Stromal cell of bone marrow (primary cell): ENCODE measurements at regions not wholly inside any gene's neighbourhood (a gene's known extent, or its start where the extent isn't known, plus 50 kb on each side); places are given as distances from the start of the nearest gene placed in this dataset.
A peak's percentile ranks its signal among the peaks of the same experiment; 100 is the strongest.
"Not testable (repeated sequence)": the region's sequence is repeated elsewhere in the genome, so short reads cannot be mapped to it uniquely, and the experiment has no call there.

Experiments used
- DNase-seq: peaks from one replicate; pipeline ENCODE4 v3.0.0-alpha.2; 2012; ENCODE audit warnings: low read depth

GRCh38 chr15:38743147-38743546 lies 178.5 kb upstream of the RASGRP1 start:
- no peak for DNase-seq

GRCh38 chr15:38745126-38745525 lies 180.5 kb upstream of the RASGRP1 start:
- no peak for DNase-seq

- no peak for DNase-seq
Measured at GRCh38 chr15:38745626-38746025, 181.0 kb upstream of the RASGRP1 start.

GRCh38 chr15:38746211-38746610 lies 181.6 kb upstream of the RASGRP1 start:
- no peak for DNase-seq

- no peak for DNase-seq
Measured at GRCh38 chr15:38748710-38749109, 184.1 kb upstream of the RASGRP1 start.

- no peak for DNase-seq
Measured at GRCh38 chr15:38750786-38751185, 186.2 kb upstream of the RASGRP1 start.

- DNase-seq, result no peak
Measured at GRCh38 chr15:38755718-38756117, 191.1 kb upstream of the RASGRP1 start.

- no peak for DNase-seq
Measured at GRCh38 chr15:38756441-38756840, 191.8 kb upstream of the RASGRP1 start.

GRCh38 chr15:38758043-38758442 lies 193.4 kb upstream of the RASGRP1 start:
- peak; percentile 38 for DNase-seq

- no peak for DNase-seq
Measured at GRCh38 chr15:38761681-38762080, 197.1 kb upstream of the RASGRP1 start.

- DNase-seq, result peak; percentile 38
Measured at GRCh38 chr15:38768970-38769369, 204.4 kb upstream of the RASGRP1 start.

- no peak for DNase-seq
Measured at GRCh38 chr15:38769492-38769891, 204.9 kb upstream of the RASGRP1 start.

GRCh38 chr15:38774076-38774475 lies 209.5 kb upstream of the RASGRP1 start:
- DNase-seq, result not testable (repeated sequence)

GRCh38 chr15:38781196-38781595 lies 216.6 kb upstream of the RASGRP1 start:
- no peak for DNase-seq

- DNase-seq, result no peak
Measured at GRCh38 chr15:38782156-38782555, 217.5 kb upstream of the RASGRP1 start.

GRCh38 chr15:38788918-38789317 lies 224.3 kb upstream of the RASGRP1 start:
- DNase-seq, result no peak

- DNase-seq, result no peak
Measured at GRCh38 chr15:38789566-38789965, 225.0 kb upstream of the RASGRP1 start.

- DNase-seq, result no peak
Measured at GRCh38 chr15:38793206-38793810, 228.7 kb upstream of the RASGRP1 start.

GRCh38 chr15:38795471-38796245 lies 231.0 kb upstream of the RASGRP1 start:
- DNase-seq, result no peak

- no peak for DNase-seq
Measured at GRCh38 chr15:38796589-38796988, 232.0 kb upstream of the RASGRP1 start.

- not testable (repeated sequence) for DNase-seq
Measured at GRCh38 chr15:38797506-38797905, 232.9 kb upstream of the RASGRP1 start.

GRCh38 chr15:38799202-38799601 lies 234.6 kb upstream of the RASGRP1 start:
- DNase-seq, result not testable (repeated sequence)

GRCh38 chr15:38809621-38810020 lies 245.0 kb upstream of the RASGRP1 start:
- no peak for DNase-seq

GRCh38 chr15:38810686-38811085 lies 246.1 kb upstream of the RASGRP1 start:
- DNase-seq, result no peak
